Fibroblast of mammary gland (primary cell): ENCODE measurements at regions not wholly inside any gene's neighbourhood (a gene's known extent, or its start where the extent isn't known, plus 50 kb on each side); places are given as distances from the start of the nearest gene placed in this dataset.

Experiments
- DNase-seq: peaks from one replicate; pipeline ENCODE4 v3.0.0-alpha.2; 2010; ENCODE audit warnings: low read depth
- H3K4me3 ChIP-seq: 2 replicates; pipeline ENCODE4 v1.5.1; 2011; ENCODE audit warnings: low read depth, mild to moderate bottlenecking, low read length, moderate library complexity; ENCODE audit not compliant: control insufficient read depth
- CTCF ChIP-seq: conservative IDR thresholded peaks from 2 replicates; pipeline ENCODE4 v1.5.1; 2011; ENCODE audit warnings: low read depth, low read length, inconsistent platforms; ENCODE audit not compliant: control insufficient read depth, insufficient read depth

GRCh38 chr1:104726917-104727316 is 977.2 kb downstream of the AMY1C start:
- H3K4me3 ChIP-seq, result no peak overlapping the region
- no peak for TF ChIP-seq CTCF
- no peak for DNase-seq

DNA sequence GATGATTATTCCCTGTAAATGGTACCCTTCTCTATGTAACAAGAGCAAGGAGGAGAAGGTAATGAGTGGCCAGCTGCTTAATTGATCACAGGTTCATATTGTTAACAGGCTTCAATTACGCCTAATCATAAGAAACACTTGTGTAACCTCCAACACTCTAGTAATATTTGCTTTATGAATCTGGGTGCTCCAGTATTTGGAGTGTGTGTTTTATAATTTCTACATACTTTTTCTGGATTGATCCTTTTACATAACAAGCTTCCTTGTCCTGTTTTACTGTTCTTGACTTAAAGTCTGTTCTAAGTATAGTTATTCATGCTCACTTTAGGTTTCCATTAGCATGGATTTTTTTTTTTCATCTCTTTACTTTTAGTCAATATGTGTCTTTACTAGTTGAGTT is 984.2 kb downstream of the AMY1C start:
- TF ChIP-seq CTCF, result no peak
- no peak for DNase-seq
- no peak overlapping the region for H3K4me3 ChIP-seq

GRCh38 chr1:104745875-104746274 is 996.2 kb downstream of the AMY1C start:
- DNase-seq, result no peak
- H3K4me3 ChIP-seq, result no peak overlapping the region
- no peak for TF ChIP-seq CTCF

DNA sequence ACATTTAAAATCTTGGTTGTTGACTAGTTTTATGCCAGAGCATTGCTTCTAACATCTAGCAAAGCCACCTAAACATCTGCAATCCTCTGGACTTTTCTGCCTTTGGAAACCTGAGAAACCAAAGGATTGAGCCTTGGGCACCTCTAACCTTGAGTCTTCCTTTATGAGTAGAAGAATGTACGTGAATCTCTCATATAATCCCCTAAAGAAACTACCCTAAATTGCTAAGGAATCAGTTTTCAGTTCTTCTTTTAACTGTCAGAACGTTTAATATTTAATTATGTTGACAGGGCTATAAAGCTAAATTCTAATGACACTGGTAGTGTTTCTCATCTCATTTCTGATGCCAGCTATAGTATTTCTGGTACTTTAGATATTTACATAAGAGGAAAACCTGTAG is 997.3 kb downstream of the AMY1C start:
- TF ChIP-seq CTCF, result no peak
- DNase-seq, result no peak
- H3K4me3 ChIP-seq, result no peak overlapping the region

DNA sequence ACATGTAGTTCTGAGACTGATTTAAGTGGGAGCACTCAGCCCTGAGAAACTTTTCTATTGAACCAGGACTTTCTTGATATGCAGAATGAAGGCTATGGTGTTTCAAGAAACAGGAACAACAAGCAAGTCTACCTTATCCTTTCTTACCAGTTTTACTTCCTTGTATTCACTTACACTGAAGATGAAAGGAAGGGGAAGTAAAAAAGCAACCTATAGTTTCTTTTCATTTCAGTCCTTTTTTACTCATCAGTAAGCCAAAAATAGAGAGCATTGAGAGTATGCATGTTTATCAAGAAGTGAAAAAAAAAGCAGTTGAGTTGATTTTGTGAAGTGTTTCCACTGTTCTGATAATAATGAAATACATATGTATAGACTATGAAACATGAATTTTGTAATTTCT is 1010.3 kb downstream of the AMY1C start:
- no peak for TF ChIP-seq CTCF
- no peak for DNase-seq
- H3K4me3 ChIP-seq, result no peak overlapping the region

DNA sequence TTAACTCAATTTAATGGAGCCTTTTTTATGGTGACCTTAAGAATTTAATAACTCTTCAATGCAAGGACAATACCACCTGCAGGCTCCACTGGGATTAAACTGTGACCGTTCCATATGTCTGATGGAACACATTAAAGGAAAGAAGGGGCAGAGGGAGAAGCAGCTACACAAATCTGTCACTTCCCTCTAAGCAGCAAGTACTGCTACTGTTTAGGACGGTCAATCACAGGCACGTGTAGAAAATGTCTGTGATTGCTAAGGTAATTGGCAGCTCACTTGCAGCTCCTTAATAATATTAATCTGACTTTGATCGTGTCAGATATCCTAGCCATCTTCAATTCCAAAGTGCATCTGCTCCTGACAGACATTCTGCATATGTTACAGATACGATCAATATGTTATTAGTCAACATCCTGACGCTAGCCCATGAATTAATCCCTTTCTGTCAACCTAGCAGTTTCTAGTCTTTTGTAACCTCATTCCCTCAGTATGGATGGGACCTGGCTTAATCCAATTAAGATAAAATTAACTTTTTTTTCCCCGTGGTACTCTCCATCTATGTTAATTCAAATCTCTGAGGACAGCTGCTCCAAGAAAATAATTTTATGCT is 1012.4 kb downstream of the AMY1C start:
- no peak for DNase-seq
- no peak for TF ChIP-seq CTCF
- no peak overlapping the region for H3K4me3 ChIP-seq

GRCh38 chr1:104765085-104765484 is 1015.4 kb downstream of the AMY1C start:
- DNase-seq, result no peak
- TF ChIP-seq CTCF, result no peak
- no peak overlapping the region for H3K4me3 ChIP-seq
